ENCODE measurements at regions not wholly inside any gene's neighbourhood (a gene's known extent, or its start where the extent isn't known, plus 50 kb on each side); places are given as distances from the start of the nearest gene placed in this dataset.

- Histone ChIP-seq H3K27me3 (no peaks in the 10 kb centered on the region), H3K4me3 (no peak overlapping the region), H3K36me3 (no peaks in the 10 kb centered on the region), H3K9me3 (no peaks in the 10 kb centered on the region), H3K27ac (no peak overlapping the region), H3K4me1 (peaks cover 0 to 11% (median 0%) of the 10 kb centered on the region in 4 donors)
- no peak for ATAC-seq (ENCODE audit: low FRiP score in 2 of 2)
- WGBS, 2 donors: 78 to 82% methylated on average over 9 of the region's 9 CpGs
- DNase-seq: no peak
- TF ChIP-seq EP300 (IDR thresholded peaks at IDR 0.05) (no peak), POLR2AphosphoS5 (IDR thresholded peaks at IDR 0.05) (no peak), CTCF (IDR thresholded peaks at IDR 0.05) (no peak), POLR2A (IDR thresholded peaks at IDR 0.05) (no peak)
These were observed 328.7 kb upstream of the B3GAT1 start for GRCh38 chr11:134740590-134741261.

DNA sequence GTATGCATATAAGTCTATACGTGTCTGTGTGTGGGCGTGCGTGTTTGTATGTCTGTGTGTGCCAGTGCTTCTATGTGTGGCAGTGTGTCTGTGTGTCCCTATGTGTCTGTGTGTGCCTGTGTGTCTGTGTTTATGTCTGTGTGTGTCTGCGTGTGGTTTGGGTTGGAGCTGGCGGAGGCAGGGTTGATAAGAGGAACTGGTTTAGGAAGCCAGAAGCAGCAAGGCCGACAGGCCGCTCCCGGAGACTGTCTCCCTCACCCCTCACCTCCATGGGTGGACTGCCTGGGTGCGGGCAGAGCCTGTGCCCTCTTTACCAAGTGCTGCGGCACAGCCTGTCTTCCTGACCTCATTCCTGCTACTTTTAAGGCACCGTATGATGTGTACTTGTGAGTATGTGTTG is 327.1 kb upstream of the B3GAT1 start:
- Histone ChIP-seq H3K9me3 (no peaks in the 10 kb centered on the region), H3K27ac (no peak overlapping the region), H3K4me3 (no peak overlapping the region), H3K36me3 (no peaks in the 10 kb centered on the region), H3K27me3 (no peaks in the 10 kb centered on the region), H3K4me1 (peaks cover 0 to 11% (median 1%) of the 10 kb centered on the region in 4 donors)
- ATAC-seq (ENCODE audit: low FRiP score in 2 of 2): no peak
- peak in 1 of 2 donors; percentile 6 for DNase-seq
- 83 to 89% methylated on average over 9 to 11 of the region's 11 CpGs for WGBS, 2 donors
- TF ChIP-seq POLR2A (IDR thresholded peaks at IDR 0.05) (no peak), CTCF (IDR thresholded peaks at IDR 0.05) (no peak), EP300 (IDR thresholded peaks at IDR 0.05) (no peak), POLR2AphosphoS5 (IDR thresholded peaks at IDR 0.05) (no peak)

DNA sequence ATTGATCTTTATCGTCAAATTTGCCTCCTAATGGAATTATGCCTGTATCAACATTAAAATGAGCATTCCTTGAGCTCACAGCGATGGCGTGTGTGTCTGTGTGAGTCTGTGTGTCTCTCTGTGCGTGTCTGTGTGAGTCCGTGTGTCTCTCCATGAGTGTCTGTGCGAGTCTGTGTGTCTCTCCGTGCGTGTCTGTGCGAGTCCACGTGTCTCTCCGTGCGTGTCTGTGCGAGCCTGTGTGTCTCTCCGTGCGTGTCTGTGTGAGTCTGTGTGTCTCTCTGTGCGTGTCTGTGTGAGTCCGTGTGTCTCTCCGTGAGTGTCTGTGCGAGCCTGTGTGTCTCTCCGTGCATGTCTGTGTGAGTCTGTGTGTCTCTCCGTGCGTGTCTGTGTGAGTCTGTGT is 326.5 kb upstream of the B3GAT1 start:
- DNase-seq (peak in 1 of 2 donors; percentile 26), ATAC-seq (ENCODE audit: low FRiP score in 2 of 2) (no peak)
- H3K9me3 ChIP-seq: no peaks in the 10 kb centered on the region
- no peaks in the 10 kb centered on the region for H3K36me3 ChIP-seq
- no peaks in the 10 kb centered on the region for H3K27me3 ChIP-seq
- no peak overlapping the region for H3K27ac ChIP-seq
- H3K4me3 ChIP-seq: no peak overlapping the region
- H3K4me1 ChIP-seq: peaks cover 0 to 11% (median 3%) of the 10 kb centered on the region in 4 donors
- WGBS, 2 donors: 94 to 96% methylated on average over 22 of the region's 22 CpGs
- TF ChIP-seq POLR2AphosphoS5 (IDR thresholded peaks at IDR 0.05): no peak
- TF ChIP-seq EP300 (IDR thresholded peaks at IDR 0.05): no peak
- no peak for TF ChIP-seq CTCF (IDR thresholded peaks at IDR 0.05)
- TF ChIP-seq POLR2A (IDR thresholded peaks at IDR 0.05): no peak

DNA sequence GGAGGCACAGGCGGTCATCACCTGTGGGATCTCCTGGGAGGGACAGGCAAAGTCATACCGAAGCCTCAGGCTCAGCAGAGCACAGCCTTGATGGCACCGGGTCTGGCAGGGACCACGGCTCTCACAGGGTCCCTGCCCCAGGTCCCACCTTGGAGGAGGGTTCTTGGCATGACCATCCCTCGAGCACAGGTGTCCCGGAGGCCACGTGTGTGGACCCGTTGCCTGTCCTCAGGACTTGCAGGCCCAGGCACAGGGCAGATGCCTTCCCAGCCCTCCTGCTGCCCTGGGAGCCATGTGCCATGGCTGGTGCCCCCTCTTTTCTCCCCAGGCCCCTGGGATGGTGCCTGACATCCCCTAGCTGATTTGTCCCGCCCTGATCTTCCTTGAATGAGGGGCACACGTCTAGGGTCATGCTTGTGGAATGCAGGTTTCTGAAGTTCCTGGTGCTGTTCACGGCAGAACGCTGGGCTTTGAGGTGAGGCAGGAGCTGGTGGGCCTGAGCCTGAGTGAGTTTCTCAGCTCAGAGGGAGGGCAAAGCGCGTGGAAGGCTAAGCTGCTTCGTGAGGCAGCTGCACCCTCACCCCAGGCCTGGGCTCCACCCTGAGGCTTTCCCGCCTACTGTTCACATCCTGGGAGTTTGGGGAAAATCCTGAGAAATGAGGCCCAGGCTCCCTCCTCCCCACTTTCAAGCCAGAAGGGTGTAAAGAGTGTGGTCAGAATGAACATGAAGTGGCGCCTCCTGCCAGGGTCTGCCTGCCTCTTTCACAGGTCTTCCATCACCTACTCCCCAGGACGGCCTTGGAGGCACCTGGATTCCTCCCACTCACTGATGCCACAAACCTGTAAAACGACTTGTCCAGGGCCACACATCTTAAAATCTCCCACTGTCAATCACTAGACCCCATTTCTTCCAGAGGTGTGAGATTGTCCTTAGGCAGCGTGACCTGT is 325.8 kb upstream of the B3GAT1 start:
- 68 to 82% methylated on average over 9 to 17 of the region's 20 CpGs for WGBS, 2 donors

More for the DNA sequence above, 325.8 kb upstream of the B3GAT1 start:
- no peak overlapping the region for H3K4me3 ChIP-seq
- no peak for ATAC-seq (ENCODE audit: low FRiP score in 2 of 2)
- H3K27ac ChIP-seq: no peak overlapping the region
- peaks cover 0 to 8% (median 3%) of the 10 kb centered on the region in 4 donors for H3K4me1 ChIP-seq
- H3K9me3 ChIP-seq: no peaks in the 10 kb centered on the region
- H3K36me3 ChIP-seq: no peaks in the 10 kb centered on the region
- DNase-seq: peak in 1 of 2 donors; percentile 50
- no peak for TF ChIP-seq EP300 (IDR thresholded peaks at IDR 0.05)
- TF ChIP-seq CTCF (IDR thresholded peaks at IDR 0.05): no peak
- no peak for TF ChIP-seq POLR2AphosphoS5 (IDR thresholded peaks at IDR 0.05)
- TF ChIP-seq POLR2A (IDR thresholded peaks at IDR 0.05): no peak
- H3K27me3 ChIP-seq: no peaks in the 10 kb centered on the region
